HepG2 (cell line): ENCODE measurements at regions not wholly inside any gene's neighbourhood (a gene's known extent, or its start where the extent isn't known, plus 50 kb on each side); places are given as distances from the start of the nearest gene placed in this dataset.

Experiments
- ATAC-seq: fragments of 200-7000 bp; cut with Tn5 transposase; 3 replicates; pipeline ENCODE4 v1.9.1; 2020; ENCODE audit warnings: mild to moderate bottlenecking, moderate library complexity
- BruUV-seq: library from RNA; stranded (reverse); fragments of 400-500 nt; replicated peaks from 2 replicates; lab custom pipeline; 2021; lab: Mats Ljungman, UMichigan
- CTCF ChIA-PET: fragments of 300-600 bp; formaldehyde crosslinking; extraction: SDS; loops from one replicate; lab custom pipeline; 2021; ENCODE audit warnings: low total read pairs, inconsistent platforms, low intra/inter-chr PET ratio; lab: Yijun Ruan, JAX
- POLR2A ChIA-PET: fragments of 350-600 bp; sonication (Branson Sonifier 250); formaldehyde crosslinking; loops from one replicate; lab custom pipeline; 2020; ENCODE audit warnings: antibody characterized with exemption, inconsistent platforms; lab: Yijun Ruan, JAX
- DNase-seq: peaks from one replicate; pipeline ENCODE4 v3.0.0-alpha.2; 2015; ENCODE audit warnings: low spot score
- FAIRE-seq: peaks from 3 replicates; lab custom pipeline; 2011; peaks lifted over from hg19 to GRCh38; lab: Jason Lieb, UNC
- H2AFZ ChIP-seq: one replicate; pipeline ENCODE4 v1.6.1; 2011; ENCODE audit warnings: low read length, inconsistent platforms
- H3K27ac ChIP-seq: fragments of 300-600 bp; 3 replicates; pipeline ENCODE4 v1.8.0; 2011; ENCODE audit warnings: mixed run types, mild to moderate bottlenecking, mixed read lengths, low read length, inconsistent platforms; ENCODE audit not compliant: insufficient read depth; ENCODE audit errors: extremely low read length
- H3K27me3 ChIP-seq, 2 experiments: fragments of 200-600 bp in 1 of 2; 2 replicates in 1 of 2; 3 replicates in 1 of 2; pipeline versions ENCODE4 v1.6.0 to v1.8.0; 2011; ENCODE audit warnings: low read length in 2 of 2, mild to moderate bottlenecking in 2 of 2, moderate library complexity in 2 of 2, inconsistent platforms in 1 of 2; ENCODE audit not compliant: insufficient read depth in 2 of 2, control insufficient read depth in 1 of 2
- H3K36me3 ChIP-seq, 2 experiments: fragments of 200-600 bp in 1 of 2; replicated peaks in 1 of 2; 2 replicates in 1 of 2; 3 replicates in 1 of 2; pipeline versions ENCODE4 v1.5.1 to v1.8.0; 2011; ENCODE audit warnings: low read length in 2 of 2, inconsistent platforms in 1 of 2; ENCODE audit not compliant: insufficient read depth in 2 of 2, control insufficient read depth in 1 of 2
- H3K4me1 ChIP-seq: 2 replicates; pipeline ENCODE4 v1.5.1; 2012; ENCODE audit warnings: low read length, inconsistent platforms; ENCODE audit not compliant: insufficient read depth
- H3K4me2 ChIP-seq: 2 replicates; pipeline ENCODE4 v1.6.0; 2011; ENCODE audit warnings: low read depth, low read length, inconsistent platforms
- H3K4me3 ChIP-seq, 3 experiments: fragments of 200-600 bp in 1 of 3; sonication (generic), shearing (Covaris generic) in 1 of 3; replicated peaks in 1 of 3; 2 replicates each; pipeline ENCODE4 v1.5.1; 2011 to 2016; ENCODE audit warnings: low read length in 3 of 3, inconsistent platforms in 2 of 3, low read depth in 2 of 3, mild to moderate bottlenecking in 2 of 3, control low read depth in 1 of 3, mixed read lengths in 1 of 3; ENCODE audit not compliant: insufficient read depth in 1 of 3
- H3K79me2 ChIP-seq: one replicate; pipeline ENCODE4 v1.6.1; 2011; ENCODE audit warnings: low read length, inconsistent platforms; ENCODE audit not compliant: insufficient read depth
- H3K9ac ChIP-seq: 2 replicates; pipeline ENCODE4 v1.6.0; 2011; ENCODE audit warnings: mild to moderate bottlenecking, low read depth, low read length, inconsistent platforms; ENCODE audit not compliant: insufficient read depth
- H3K9me3 ChIP-seq: 2 replicates; pipeline ENCODE4 v1.5.1; 2012; ENCODE audit warnings: mild to moderate bottlenecking, low read length
- H4K20me1 ChIP-seq: 2 replicates; pipeline ENCODE4 v1.6.0; 2011; ENCODE audit warnings: inconsistent platforms, mild to moderate bottlenecking, low read length, moderate library complexity; ENCODE audit not compliant: insufficient read depth
- AHR ChIP-seq: IDR thresholded peaks from 2 replicates; pipeline ENCODE4 v1.6.1; 2018; ENCODE audit warnings: missing genetic modification reagents, missing compliant biosample characterization
- BRCA1 ChIP-seq: sonication (generic); formaldehyde crosslinking; IDR thresholded peaks from 2 replicates; pipeline ENCODE4 v1.4.0; 2020; ENCODE audit warnings: missing genetic modification reagents
- CBX2 ChIP-seq, 2 experiments: fragments of 200-600 bp in 1 of 2; sonication (generic); formaldehyde crosslinking in 1 of 2; IDR thresholded peaks; 2 replicates each; pipeline versions ENCODE4 v1.7.0 to v1.8.1; 2018 to 2022; ENCODE audit warnings: low read depth in 2 of 2, low read length in 1 of 2, mild to moderate bottlenecking in 1 of 2, missing genetic modification reagents in 1 of 2
- FIP1L1 ChIP-seq: fragments of 200-400 bp; formaldehyde crosslinking; IDR thresholded peaks from 2 replicates; pipeline ENCODE4 v1.6.1; 2018; ENCODE audit warnings: low read depth, mild to moderate bottlenecking, low read length, moderate library complexity, borderline replicate concordance; ENCODE audit not compliant: insufficient read depth
- FOXC1 ChIP-seq: sonication (generic); formaldehyde crosslinking; IDR thresholded peaks from 2 replicates; pipeline ENCODE4 v1.8.0; 2022; ENCODE audit warnings: mild to moderate bottlenecking, missing genetic modification reagents, borderline replicate concordance
- GZF1 ChIP-seq: sonication (generic); formaldehyde crosslinking; IDR thresholded peaks from 2 replicates; pipeline ENCODE4 v1.5.1; 2020; ENCODE audit warnings: mild to moderate bottlenecking, missing genetic modification reagents
- HMGXB3 ChIP-seq: sonication (generic); formaldehyde crosslinking; IDR thresholded peaks from 2 replicates; pipeline ENCODE4 v1.4.0; 2020; ENCODE audit warnings: missing genetic modification reagents, borderline replicate concordance
- HNRNPL ChIP-seq: fragments of 200-400 bp; formaldehyde crosslinking; IDR thresholded peaks from 2 replicates; pipeline ENCODE4 v1.6.1; 2017; ENCODE audit warnings: mild to moderate bottlenecking, low read depth, low read length
- KDM6A ChIP-seq: IDR thresholded peaks from 2 replicates; pipeline ENCODE4 v1.6.1; 2016; ENCODE audit warnings: low read depth
- MTF1 ChIP-seq: sonication (generic); formaldehyde crosslinking; IDR thresholded peaks from 2 replicates; pipeline ENCODE4 v1.5.0; 2020; ENCODE audit warnings: missing genetic modification reagents
- SATB2 ChIP-seq: sonication (generic); formaldehyde crosslinking; IDR thresholded peaks from 2 replicates; pipeline ENCODE4 v1.5.0; 2020; ENCODE audit warnings: missing genetic modification reagents
- SCMH1 ChIP-seq: sonication (generic); formaldehyde crosslinking; IDR thresholded peaks from 2 replicates; pipeline ENCODE4 v1.9.0; 2021; ENCODE audit warnings: missing genetic modification reagents, mild to moderate bottlenecking, borderline replicate concordance
- SIN3A ChIP-seq: IDR thresholded peaks from 2 replicates; pipeline ENCODE4 v1.6.1; 2011; ENCODE audit warnings: low read depth, mild to moderate bottlenecking, control low read depth, low read length, borderline replicate concordance
- SMAD3 ChIP-seq: sonication (generic); formaldehyde crosslinking; IDR thresholded peaks from 2 replicates; pipeline ENCODE4 v1.4.0; 2020; ENCODE audit warnings: missing genetic modification reagents
- XRCC5 ChIP-seq: fragments of 200-400 bp; formaldehyde crosslinking; optimal IDR thresholded peaks from 2 replicates; pipeline ENCODE3; 2017; ENCODE audit warnings: mild to moderate bottlenecking, low read length
- YY1 ChIP-seq: IDR thresholded peaks from 2 replicates; pipeline ENCODE4 v1.6.1; 2011; ENCODE audit warnings: low read length, low read depth, moderate library complexity, mild to moderate bottlenecking; ENCODE audit not compliant: insufficient read depth, insufficient replicate concordance
- ZNF12 ChIP-seq: sonication (generic); formaldehyde crosslinking; IDR thresholded peaks from 2 replicates; pipeline ENCODE4 v1.5.0; 2020; ENCODE audit warnings: missing genetic modification reagents
- ZNF619 ChIP-seq: sonication (generic); formaldehyde crosslinking; IDR thresholded peaks from 2 replicates; pipeline ENCODE4 v1.4.0; 2020; ENCODE audit warnings: mild to moderate bottlenecking, missing genetic modification reagents
- ZNF629 ChIP-seq: sonication (generic); formaldehyde crosslinking; conservative IDR thresholded peaks from 2 replicates; pipeline ENCODE4 v1.5.0; 2020; ENCODE audit warnings: missing genetic modification reagents
- ZNF652 ChIP-seq: IDR thresholded peaks from 2 replicates; pipeline ENCODE4 v1.6.1; 2016; ENCODE audit warnings: low read depth, borderline replicate concordance
- WGBS: methylation state at CpG from one replicate; pipeline ENCODE4 v1.1.6; 2017; ENCODE audit warnings: low lambda C conversion rate; 5-methylcytosine and 5-hydroxymethylcytosine counted together
- in situ Hi-C: cut with HindIII; loops from 2 replicates; pipeline ENCODE4 v1.10.0; 2017; ENCODE audit warnings: low pct_unique_long_range_greater_than_20kb; ENCODE audit not compliant: extremely low pct_ligation_motif_present
- intact Hi-C: fragments of 100-400 bp; cut with micrococcal nuclease; formaldehyde crosslinking; loops from one replicate; pipeline ENCODE4 v1.10.0; 2022; ENCODE audit not compliant: unreplicated experiment

- no peaks in the 10 kb centered on the region for H3K79me2 ChIP-seq
- no TSS peak for BruUV-seq
- H3K9ac ChIP-seq: no peak overlapping the region
- H3K27me3 ChIP-seq: no peaks in the 10 kb centered on the region
- no peaks in the 10 kb centered on the region for H3K36me3 ChIP-seq
- POLR2A ChIA-PET: no interaction called here
- ATAC-seq (no peak), DNase-seq (no peak), FAIRE-seq (no peak)
- H3K4me3 ChIP-seq: no peak overlapping the region
- H4K20me1 ChIP-seq: no peaks in the 10 kb centered on the region
- H2AFZ ChIP-seq: no peak overlapping the region
- H3K27ac ChIP-seq: no peak overlapping the region
- 0 out of 2 replicates have a peak, but pooled peaks cover 8% of the 10 kb centered on the region for H3K4me1 ChIP-seq
- CTCF ChIA-PET: no interaction called here
- WGBS: 5% methylated on average over 1 of the region's 1 CpG
- intact Hi-C loops: no loop called here
- TF ChIP-seq SMAD3 (CRISPR knock-in tag) (no peak), KDM6A (no peak), HNRNPL (no peak), MTF1 (no peak), AHR (CRISPR knock-in tag) (no peak), SIN3A (no peak), BRCA1 (CRISPR knock-in tag) (no peak), ZNF652 (CRISPR knock-in tag) (no peak), CBX2 (IDR thresholded peaks at IDR 0.05; ENCODE audit: low read depth, low read length) (no peak), CBX2 (CRISPR knock-in tag; IDR thresholded peaks at IDR 0.05; ENCODE audit: low read depth) (no peak), ZNF619 (CRISPR knock-in tag) (no peak), HMGXB3 (CRISPR knock-in tag) (no peak), SATB2 (CRISPR knock-in tag) (no peak), FOXC1 (CRISPR knock-in tag) (no peak), FIP1L1 (no peak), ZNF12 (no peak), SCMH1 (CRISPR knock-in tag) (no peak), XRCC5 (no peak), YY1 (no peak), ZNF629 (no peak), GZF1 (no peak)
- TF ChIP-seq, all 625 proteins: peak for 0
- in situ Hi-C loops: loop anchor here (10.0 kb wide), 2 partner anchors 188 to 238 kb away; partner anchors contain the start of genes CDKN2A and CDKN2B-AS1
- Histone ChIP-seq H3K9me3 (no peaks in the 10 kb centered on the region), H3K4me2 (no peak overlapping the region)
Measured at GRCh38 chr9:22232971-22233370, 213.7 kb upstream of the DMRTA1 start.
